K562 (cell line): ENCODE measurements at regions not wholly inside any gene's neighbourhood (a gene's known extent, or its start where the extent isn't known, plus 50 kb on each side); places are given as distances from the start of the nearest gene placed in this dataset.

Experiments used
- ADNP ChIP-seq: fragments of 200-800 bp; sonication (Bioruptor generic); IDR thresholded peaks from 2 replicates; pipeline ENCODE4 v1.6.1; 2016; ENCODE audit warnings: missing genetic modification characterization, missing compliant biosample characterization
- BRF1 ChIP-seq: IDR thresholded peaks from 3 replicates; pipeline ENCODE4 v1.6.1; 2011; ENCODE audit warnings: borderline replicate concordance, mild to moderate bottlenecking; ENCODE audit not compliant: insufficient read length; ENCODE audit errors: extremely low read depth
- FOXK2 ChIP-seq, 2 experiments: fragments of 450-650 bp; IDR thresholded peaks in 1 of 2; conservative IDR thresholded peaks in 1 of 2; 2 replicates each; pipeline ENCODE4 v1.6.1; 2016; ENCODE audit warnings: low read depth in 2 of 2, mild to moderate bottlenecking in 1 of 2
- SIRT6 ChIP-seq: IDR thresholded peaks from one replicate; pipeline ENCODE4 v1.6.1; 2012; ENCODE audit warnings: low read depth, mild to moderate bottlenecking, control low read depth, inconsistent platforms, low read length, moderate library complexity
- ZNF444 ChIP-seq: fragments of 250-450 bp; sonication (Bioruptor Pico); IDR thresholded peaks from 2 replicates; pipeline ENCODE4 v1.4.0; 2020; ENCODE audit warnings: mild to moderate bottlenecking, moderate library complexity
- TF ChIP-seq, protein P1 (sequence below): fragments of 450-650 bp; IDR thresholded peaks from 2 replicates; pipeline ENCODE4 v1.6.1; 2016; ENCODE audit warnings: borderline replicate concordance
- TF ChIP-seq, protein P2 (sequence below), 3 experiments: IDR thresholded peaks in 2 of 3; conservative IDR thresholded peaks in 1 of 3; 2 replicates each; pipeline ENCODE4 v1.5.1; 2011 to 2012; ENCODE audit warnings: low read length in 3 of 3, mild to moderate bottlenecking in 3 of 3, control low read depth in 2 of 3, improper control_type of control experiment in 1 of 3, inconsistent platforms in 1 of 3, low read depth in 1 of 3, mixed read lengths in 1 of 3, moderate library complexity in 1 of 3; ENCODE audit not compliant: insufficient read depth in 2 of 3
- TF ChIP-seq, protein P3 (sequence below): fragments of 250-450 bp; sonication (Bioruptor Pico); IDR thresholded peaks from 2 replicates; pipeline ENCODE4 v1.5.0; 2020; ENCODE audit warnings: mild to moderate bottlenecking, borderline replicate concordance

DNA sequence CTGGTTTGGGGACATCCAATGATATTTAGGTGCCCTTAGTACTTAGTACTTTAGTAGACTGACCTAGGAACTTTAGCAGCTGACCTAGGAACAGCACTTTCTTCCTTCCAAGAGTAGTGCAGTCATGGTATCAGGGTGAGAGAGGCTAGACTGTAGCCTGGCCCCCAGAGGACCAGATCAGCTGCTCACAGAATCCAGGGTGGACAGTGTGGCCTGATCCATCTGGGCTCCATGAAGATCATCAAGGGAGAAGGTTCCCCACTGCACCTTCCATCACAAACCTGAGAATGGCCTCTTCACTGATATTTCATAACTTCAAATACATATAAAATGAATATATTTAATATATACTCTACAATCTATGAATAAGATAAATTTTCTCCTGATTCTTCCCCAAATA, 59.0 kb upstream of the TLR3 start:
- no peak for TF ChIP-seq BRF1
- TF ChIP-seq ZNF444 = no peak
- no peak for TF ChIP-seq FOXK2 (conservative IDR thresholded peaks at IDR 0.05 in 1 of 2, IDR thresholded peaks at IDR 0.05 in 1 of 2; ENCODE audit: low read depth in 2 of 2)
- TF ChIP-seq SIRT6 = no peak
- TF ChIP-seq ADNP (tag) = no peak
- TF ChIP-seq, protein P1, sequence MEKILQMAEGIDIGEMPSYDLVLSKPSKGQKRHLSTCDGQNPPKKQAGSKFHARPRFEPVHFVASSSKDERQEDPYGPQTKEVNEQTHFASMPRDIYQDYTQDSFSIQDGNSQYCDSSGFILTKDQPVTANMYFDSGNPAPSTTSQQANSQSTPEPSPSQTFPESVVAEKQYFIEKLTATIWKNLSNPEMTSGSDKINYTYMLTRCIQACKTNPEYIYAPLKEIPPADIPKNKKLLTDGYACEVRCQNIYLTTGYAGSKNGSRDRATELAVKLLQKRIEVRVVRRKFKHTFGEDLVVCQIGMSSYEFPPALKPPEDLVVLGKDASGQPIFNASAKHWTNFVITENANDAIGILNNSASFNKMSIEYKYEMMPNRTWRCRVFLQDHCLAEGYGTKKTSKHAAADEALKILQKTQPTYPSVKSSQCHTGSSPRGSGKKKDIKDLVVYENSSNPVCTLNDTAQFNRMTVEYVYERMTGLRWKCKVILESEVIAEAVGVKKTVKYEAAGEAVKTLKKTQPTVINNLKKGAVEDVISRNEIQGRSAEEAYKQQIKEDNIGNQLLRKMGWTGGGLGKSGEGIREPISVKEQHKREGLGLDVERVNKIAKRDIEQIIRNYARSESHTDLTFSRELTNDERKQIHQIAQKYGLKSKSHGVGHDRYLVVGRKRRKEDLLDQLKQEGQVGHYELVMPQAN = no peak
- TF ChIP-seq, protein P2, sequence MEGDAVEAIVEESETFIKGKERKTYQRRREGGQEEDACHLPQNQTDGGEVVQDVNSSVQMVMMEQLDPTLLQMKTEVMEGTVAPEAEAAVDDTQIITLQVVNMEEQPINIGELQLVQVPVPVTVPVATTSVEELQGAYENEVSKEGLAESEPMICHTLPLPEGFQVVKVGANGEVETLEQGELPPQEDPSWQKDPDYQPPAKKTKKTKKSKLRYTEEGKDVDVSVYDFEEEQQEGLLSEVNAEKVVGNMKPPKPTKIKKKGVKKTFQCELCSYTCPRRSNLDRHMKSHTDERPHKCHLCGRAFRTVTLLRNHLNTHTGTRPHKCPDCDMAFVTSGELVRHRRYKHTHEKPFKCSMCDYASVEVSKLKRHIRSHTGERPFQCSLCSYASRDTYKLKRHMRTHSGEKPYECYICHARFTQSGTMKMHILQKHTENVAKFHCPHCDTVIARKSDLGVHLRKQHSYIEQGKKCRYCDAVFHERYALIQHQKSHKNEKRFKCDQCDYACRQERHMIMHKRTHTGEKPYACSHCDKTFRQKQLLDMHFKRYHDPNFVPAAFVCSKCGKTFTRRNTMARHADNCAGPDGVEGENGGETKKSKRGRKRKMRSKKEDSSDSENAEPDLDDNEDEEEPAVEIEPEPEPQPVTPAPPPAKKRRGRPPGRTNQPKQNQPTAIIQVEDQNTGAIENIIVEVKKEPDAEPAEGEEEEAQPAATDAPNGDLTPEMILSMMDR (IDR thresholded peaks at IDR 0.05 in 2 of 3, conservative IDR thresholded peaks at IDR 0.05 in 1 of 3; ENCODE audit: insufficient read depth in 2 of 3, low read depth in 1 of 3, low read length in 3 of 3) = no peak
- TF ChIP-seq, protein P3, sequence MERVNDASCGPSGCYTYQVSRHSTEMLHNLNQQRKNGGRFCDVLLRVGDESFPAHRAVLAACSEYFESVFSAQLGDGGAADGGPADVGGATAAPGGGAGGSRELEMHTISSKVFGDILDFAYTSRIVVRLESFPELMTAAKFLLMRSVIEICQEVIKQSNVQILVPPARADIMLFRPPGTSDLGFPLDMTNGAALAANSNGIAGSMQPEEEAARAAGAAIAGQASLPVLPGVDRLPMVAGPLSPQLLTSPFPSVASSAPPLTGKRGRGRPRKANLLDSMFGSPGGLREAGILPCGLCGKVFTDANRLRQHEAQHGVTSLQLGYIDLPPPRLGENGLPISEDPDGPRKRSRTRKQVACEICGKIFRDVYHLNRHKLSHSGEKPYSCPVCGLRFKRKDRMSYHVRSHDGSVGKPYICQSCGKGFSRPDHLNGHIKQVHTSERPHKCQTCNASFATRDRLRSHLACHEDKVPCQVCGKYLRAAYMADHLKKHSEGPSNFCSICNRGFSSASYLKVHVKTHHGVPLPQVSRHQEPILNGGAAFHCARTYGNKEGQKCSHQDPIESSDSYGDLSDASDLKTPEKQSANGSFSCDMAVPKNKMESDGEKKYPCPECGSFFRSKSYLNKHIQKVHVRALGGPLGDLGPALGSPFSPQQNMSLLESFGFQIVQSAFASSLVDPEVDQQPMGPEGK (CRISPR knock-in tag) = no peak
